Fibroblast of gingiva (primary cell): ENCODE measurements at regions not wholly inside any gene's neighbourhood (a gene's known extent, or its start where the extent isn't known, plus 50 kb on each side); places are given as distances from the start of the nearest gene placed in this dataset.
"Not testable (repeated sequence)": the region's sequence is repeated elsewhere in the genome, so short reads cannot be mapped to it uniquely, and the experiment has no call there.

ENCODE experiments used
- DNase-seq: peaks from one replicate; pipeline ENCODE4 v3.0.0-alpha.2; 2011; ENCODE audit warnings: low read depth

DNA sequence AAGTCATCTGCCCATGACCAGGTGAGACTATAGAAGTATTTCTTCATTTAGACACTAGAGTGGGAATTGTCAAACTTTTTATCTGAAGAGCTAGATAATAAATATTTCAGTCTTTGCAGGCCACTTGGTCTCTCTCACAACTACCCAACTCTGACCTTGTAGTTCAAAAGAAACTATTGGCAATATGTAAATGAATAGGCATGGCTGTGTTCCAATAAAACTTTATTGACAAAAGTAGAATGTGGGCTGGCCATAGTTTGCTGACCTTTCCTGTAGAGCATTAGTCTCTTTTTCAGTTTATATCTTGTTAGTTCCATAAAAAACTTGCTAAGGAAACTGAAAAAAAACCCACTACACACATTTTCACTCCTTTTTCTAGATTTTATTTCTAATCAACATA is 535.5 kb downstream of the PRR16 start:
- no peak for DNase-seq

DNA sequence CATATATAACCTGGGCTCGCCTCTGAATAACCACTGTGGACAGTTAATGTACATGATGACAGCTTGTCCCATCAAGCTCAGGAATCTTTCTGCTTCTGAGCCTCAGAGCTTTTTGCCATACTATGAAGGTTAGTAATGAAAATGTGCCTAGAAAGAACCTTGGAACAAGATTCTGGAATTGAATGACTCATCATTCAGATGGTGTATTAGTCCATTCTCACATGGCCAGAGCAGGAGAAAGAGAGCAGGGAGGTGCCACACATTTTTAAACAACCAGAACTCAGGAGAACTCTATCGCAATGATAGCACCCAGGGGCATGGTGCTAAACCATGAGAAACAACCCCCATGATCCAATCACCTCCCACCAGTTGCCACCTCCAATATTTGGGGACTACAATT is 542.1 kb downstream of the PRR16 start:
- DNase-seq: peak; percentile 6

GRCh38 chr5:121008041-121008440 is 543.9 kb downstream of the PRR16 start:
- no peak for DNase-seq

GRCh38 chr5:121009058-121009457 is 545.0 kb downstream of the PRR16 start:
- DNase-seq: no peak

DNA sequence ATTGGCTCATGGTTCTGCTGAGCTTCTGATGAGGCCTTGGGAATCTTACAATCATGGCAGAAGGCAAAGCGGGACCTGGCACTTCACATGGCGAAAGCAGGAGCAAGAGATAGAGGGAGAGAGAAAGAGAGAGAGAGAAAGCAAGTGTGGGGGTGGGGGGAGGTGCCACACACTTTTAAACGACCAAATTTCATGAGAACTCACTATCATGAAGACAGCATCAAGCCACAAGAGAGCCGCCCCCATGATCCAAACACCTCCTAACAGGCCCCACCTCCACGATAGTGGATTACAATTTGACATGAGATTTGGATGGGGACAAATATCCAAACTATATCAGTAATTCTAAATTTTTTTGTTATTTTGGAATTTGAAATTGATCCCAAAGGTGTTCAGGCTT is 553.9 kb downstream of the PRR16 start:
- no peak for DNase-seq

DNA sequence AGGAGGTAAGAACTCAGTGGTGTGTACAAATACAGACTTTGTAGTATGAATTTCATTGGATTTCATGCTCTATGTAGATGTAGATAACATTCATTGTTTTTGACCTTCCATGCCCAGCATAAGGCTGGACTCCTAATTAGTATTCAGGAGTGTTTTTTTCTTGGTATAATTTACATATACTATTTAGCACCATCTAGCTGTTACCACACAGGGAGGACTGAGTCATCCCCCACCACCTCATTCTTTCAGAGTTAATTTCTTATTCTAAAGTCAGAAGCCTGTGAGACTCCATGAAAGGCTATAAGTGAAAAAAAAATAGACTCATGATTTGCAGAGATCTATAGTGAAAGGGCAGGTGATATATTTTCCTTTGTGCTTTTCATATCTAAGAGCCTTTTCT is 555.0 kb downstream of the PRR16 start:
- no peak for DNase-seq

- DNase-seq: no peak
These were observed 555.6 kb downstream of the PRR16 start for GRCh38 chr5:121019734-121020133.

DNA sequence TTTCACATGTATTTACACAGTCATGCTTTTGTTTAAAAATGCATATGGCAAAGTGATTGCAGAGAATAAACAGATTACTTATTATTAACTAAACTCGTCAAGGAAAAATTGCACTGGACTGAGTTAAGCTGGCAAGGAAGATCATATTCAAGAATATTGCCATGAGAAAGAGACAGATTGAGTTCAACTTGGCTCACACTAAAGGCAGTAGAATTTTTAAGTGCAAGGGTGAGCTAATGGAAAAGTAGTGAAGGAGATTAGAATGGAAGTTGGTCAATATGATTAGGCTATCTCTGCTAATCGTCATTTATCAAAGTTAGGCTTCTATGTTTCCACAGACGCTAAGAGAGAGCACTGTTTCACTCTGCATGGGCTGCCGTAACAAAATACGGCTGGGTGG is 557.6 kb downstream of the PRR16 start:
- DNase-seq: no peak

GRCh38 chr5:121024416-121025311 is 560.6 kb downstream of the PRR16 start:
- DNase-seq: no peak

DNA sequence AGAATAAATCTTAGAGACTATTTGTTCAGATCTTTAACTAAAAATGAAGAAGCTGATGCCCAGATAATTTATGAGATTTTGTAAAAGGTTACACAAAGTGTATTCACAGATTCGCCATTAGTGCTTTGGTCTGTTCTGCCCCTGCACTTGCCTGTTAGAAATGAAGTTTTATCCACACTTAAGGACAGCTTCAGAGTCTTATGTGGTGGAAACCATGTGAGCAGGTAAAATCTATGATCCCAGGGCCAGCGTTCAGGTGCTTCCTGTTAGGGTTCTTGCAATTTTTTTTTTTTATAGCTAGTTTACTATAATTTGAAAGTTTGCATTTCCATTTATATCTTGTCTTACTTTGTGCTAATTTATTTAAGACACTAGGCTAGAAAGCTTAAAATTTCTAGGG is 561.6 kb downstream of the PRR16 start:
- no peak for DNase-seq

DNA sequence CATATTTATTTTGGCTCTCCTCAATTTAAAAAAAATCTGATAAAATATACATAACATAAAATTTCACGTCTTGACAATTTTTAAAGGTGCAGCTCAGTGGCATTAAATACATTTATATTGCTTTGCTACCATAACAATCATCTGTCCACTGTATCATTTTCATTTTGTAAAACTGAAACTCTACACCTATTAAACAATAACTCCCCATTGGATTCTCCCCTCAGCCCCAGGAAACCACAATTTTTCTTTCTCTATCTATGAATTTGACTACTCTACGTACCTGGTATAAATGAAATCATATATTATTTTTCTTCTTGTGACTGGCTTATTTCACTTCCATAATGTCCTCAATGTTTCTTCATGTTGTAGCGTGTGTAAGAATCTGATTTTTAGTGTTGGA is 563.5 kb downstream of the PRR16 start:
- DNase-seq: no peak

- peak; percentile 79 for DNase-seq
These were observed 565.6 kb downstream of the PRR16 start for GRCh38 chr5:121029536-121030245.

DNA sequence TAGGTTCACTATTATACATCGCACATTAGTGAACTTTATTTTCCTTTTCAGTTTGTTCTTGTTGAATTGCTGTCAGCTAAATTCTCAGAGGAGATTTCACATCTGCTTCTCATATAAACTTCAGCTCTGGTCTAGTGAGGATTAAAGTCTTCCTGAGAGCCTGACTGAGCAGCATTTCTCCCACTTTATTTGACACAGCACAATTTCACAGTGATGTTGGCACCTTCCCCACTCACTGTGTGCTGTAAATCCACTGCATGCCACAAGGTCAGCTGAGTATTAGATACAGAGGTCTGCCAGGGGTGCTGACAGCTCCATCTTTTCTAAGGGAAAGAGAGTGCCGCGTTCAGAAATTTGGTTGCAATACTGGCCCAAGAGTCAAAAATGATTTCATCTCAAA is 567.4 kb downstream of the PRR16 start:
- peak; percentile 66 for DNase-seq

DNA sequence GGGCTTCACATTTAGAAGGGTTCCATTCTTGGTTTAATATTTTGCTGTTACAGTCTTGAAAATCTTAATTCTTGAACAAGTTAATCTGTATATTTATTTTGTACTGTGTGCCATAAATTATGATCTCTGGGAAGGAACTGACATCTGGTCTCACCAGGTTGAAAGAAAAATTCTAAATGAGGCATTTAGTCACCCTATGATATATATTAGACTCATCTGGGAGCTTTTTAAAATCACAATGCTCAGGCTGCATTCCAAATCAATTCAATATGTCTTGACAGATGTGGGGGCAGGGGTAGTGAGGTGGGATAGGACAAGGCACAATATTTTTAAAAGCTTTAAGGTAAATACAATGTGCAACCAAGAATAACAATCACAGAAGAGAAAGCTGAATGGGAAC is 569.2 kb downstream of the PRR16 start:
- DNase-seq: no peak

- no peak for DNase-seq
These were observed 574.3 kb downstream of the PRR16 start for GRCh38 chr5:121038438-121038837.

DNA sequence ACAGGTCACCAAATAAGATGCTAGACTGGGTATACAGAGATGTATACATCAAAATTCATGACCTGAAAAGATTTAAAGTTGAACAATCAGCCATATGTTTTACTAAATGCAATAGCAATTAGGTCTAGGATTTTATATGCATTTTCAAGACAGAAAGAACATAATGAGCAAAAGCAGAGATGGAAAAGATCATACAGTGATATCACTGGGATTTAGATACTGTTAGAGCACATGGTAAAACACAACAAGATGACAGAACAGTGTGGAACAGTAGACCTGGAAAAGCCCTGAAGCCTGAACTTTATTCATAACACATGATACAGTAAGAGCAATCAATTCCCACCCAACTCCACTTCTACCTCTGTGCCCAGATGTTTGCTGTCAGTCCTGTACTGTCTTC is 585.9 kb downstream of the PRR16 start:
- DNase-seq: no peak

DNA sequence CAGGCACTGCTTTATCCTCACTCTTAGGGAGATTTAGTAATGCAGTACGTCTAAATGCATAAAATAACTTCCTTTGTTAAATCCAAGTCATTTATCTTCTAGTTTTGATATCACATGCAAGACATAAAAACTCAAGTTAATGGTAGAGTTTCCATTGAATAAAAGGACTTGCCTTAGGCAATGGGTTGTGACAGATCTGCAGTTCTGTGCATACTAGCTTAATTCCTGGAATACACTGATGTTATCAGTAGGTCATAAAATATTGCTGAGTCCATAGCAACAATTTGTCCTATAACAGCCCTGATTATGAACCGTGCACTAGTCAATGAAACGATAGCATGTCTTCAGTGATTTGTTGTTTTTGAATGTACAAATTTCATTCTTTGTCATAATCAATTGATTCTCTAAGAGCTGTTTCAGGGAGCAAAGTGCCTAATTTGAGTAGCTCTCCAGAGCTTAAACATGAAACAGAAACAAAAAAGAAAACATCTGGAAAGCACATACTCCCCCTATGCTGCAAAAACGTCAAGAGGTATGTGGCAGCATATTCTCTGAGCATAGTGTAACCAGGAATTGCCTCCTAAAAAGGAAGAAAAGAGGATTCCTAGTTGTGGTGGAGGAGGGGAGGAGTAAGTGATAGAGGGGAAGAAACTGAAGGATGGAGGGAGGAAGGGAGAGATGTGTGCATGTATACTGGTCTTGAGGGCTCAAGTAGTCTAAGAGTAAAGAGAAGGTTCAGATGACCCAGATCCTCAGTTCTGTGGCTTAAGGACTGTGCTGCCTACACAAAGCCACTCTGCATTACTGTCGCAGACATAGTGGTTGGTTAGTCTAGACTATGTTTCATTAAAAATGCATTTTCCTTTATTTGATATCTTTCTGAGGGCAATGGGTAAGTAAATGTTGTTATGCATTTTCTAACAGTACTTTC is 589.2 kb downstream of the PRR16 start:
- no peak for DNase-seq

- no peak for DNase-seq
These were observed 591.5 kb downstream of the PRR16 start for GRCh38 chr5:121055586-121055985.

- DNase-seq: not testable (repeated sequence)
These were observed 600.1 kb downstream of the PRR16 start for GRCh38 chr5:121064241-121064640.

DNA sequence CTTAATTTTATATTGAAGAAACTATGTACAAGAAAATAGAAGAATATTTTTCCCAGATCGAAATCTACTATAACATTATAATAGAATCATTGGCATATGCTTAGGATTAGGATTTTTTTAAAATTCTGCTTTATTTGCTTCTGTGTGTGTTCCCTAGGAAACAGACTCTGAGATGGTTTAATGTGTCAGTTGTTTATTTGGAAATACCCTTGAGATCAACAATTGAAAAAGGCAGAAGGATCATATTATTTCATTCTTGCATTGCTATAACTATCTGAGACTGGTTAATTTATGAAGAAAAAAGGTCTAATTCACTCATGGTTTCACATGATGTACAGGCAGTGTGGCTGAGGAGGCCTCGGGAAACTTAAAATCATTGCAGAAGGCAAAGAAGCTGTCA is 622.6 kb downstream of the PRR16 start:
- DNase-seq: peak; percentile 70

GRCh38 chr5:121087560-121087959 is 623.5 kb downstream of the PRR16 start:
- DNase-seq: no peak

GRCh38 chr5:121088341-121088740 is 624.2 kb downstream of the PRR16 start:
- no peak for DNase-seq
